UCSD-AML1 (cell line): ENCODE measurements at regions not wholly inside any gene's neighbourhood (a gene's known extent, or its start where the extent isn't known, plus 50 kb on each side); places are given as distances from the start of the nearest gene placed in this dataset.

Source experiments
- DNase-seq: peaks from one replicate; lab custom pipeline; 2025; ENCODE audit not compliant: unreplicated experiment; lab: John Stamatoyannopoulos, UW

DNA sequence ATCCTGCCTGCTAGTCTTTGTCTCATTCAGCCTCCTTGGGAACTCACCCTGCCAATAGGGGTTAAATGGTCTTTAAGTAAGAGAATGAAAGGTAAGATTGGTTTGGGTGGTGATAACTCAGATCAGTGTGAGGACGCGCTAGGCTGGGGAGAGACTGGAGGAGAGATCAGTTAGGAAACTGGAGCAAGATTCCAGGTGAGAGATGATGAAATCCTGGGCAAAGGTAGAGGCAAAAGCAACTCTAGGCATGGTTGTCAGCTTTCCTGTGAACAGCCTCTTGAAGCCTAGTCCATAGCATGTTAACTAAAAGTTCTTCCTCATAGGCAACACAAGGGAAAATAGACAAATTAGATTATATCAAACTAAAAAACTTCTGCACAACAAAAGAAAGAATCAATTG is 145.2 kb upstream of the ANKRD28 start:
- DNase-seq = no peak

DNA sequence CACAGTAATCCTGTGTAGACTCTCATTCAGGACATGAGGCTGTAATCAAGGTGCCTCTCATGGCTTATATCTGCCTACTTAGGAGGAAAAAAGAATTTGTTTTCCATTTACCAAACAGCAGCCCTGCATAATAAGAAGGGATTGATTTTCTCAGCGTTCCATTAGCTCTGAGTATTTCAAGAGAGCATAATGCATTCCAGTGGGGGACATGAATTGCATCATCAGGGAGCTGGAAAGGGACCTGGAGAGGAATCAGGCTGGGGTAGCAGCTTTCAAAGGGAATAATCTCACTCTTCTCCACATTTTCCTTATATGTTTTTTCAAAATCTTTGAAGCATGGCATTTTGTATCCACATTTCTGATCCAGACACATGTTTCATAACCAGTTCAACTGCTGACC is 150.6 kb upstream of the ANKRD28 start:
- DNase-seq = no peak

DNA sequence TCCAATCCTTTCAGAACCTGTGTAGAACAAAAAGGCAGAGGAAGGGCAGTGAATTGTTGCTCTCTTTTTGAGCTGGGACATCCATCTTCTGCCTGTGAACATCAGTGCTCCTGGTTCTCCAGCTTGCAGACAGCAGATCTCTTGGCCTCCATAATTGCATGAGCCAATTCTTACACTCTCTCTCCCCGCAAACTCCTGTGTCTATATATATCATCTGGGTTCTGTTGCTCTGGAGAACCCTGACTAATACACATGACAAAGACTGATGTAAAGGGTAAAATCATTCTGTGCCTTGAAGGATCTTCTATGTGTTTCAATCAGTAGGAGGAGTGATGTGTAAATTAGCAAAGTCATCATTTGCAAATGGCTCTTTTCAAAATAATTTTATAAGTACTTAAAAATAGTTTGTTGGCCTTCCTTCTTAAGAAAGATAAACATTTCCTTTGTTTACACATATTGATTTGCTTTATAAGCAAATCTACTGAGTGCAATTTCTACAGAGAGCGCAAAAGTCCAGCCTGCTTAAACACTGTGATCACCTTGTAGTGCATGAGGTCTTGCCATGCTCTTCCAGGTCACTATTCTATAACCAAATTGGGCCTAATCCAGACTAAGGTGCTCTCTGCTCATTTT is 154.9 kb upstream of the ANKRD28 start:
- no peak for DNase-seq

DNA sequence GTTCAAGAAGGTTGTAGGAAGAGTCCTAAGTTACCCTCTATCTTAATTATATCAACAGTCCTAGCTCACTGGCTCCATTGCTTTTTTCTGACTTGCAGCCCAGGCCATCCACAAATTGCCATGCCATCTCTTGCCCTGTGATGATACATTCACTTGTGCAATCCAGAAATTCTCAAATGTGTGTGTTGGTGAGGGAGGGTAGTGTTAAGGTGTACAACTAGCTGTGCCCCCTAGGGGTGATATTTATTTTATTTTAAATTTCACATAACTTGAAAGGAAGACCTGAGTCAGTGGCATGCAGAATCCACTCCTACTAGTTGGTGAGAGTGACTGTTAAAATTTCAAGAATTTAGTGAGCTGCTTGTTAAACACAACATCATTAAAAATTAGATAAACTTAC is 156.1 kb upstream of the ANKRD28 start:
- no peak for DNase-seq

DNA sequence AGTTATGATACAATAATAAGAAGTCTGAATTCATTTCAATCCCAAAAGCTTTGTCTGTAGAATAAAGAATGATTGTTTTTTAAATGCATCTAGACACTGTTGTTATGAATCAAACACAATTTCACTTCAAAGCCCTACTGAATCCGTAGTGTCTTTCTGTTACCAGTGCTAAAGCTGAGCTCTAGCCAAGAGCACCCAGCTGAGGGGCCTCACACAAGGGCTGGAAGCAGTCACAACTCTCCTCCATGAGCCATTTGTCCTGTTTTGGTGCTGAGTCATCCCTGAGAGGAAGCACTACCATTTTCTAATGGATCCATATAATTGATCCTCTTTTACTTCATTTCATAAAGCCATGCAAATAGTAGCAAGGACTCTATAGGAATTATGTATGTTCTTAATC is 158.2 kb upstream of the ANKRD28 start:
- no peak for DNase-seq

- DNase-seq = no peak
These were observed 161.1 kb upstream of the ANKRD28 start for GRCh38 chr3:15958692-15959433.

GRCh38 chr3:15959434-15959811 is 161.6 kb upstream of the ANKRD28 start:
- no peak for DNase-seq

DNA sequence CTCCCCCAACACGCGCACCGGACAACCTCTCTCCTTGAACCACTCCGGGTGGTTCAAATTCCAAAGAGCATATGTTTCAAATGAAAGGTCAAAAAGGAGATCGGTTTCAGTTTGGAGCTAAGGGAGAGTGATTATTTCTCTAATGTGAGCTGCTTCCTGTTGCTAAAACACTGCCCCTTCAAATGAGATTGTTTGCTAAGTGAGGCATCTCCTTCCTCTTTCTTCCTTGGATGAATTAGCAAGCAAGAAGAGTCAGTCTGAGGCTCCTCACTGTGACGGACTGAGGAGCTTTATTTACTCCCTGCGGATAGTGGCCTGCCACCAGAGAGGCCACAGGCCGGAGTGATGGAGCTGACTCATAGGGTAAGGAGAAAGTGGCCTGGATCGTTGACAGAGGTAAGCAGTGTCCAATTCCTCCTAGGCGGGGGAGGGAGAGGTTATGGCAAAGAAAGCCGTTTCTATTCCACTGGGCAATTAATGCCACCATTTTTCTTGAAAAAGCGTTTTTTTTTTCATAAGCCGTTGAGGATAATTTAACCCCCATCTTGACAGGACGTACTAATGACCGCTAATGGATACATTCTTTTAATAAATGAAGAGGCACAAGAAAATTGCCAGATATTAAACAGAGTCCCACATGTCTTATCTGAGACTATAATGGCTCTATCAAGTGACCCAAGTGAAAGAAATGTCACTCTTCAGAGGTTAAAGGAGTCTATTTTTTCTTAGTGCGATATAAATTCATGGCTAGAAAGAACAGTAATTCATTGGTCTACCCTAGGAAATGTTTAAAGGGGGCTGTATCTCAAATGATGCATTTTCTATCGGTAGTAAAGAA is 167.0 kb upstream of the ANKRD28 start:
- DNase-seq = no peak

DNA sequence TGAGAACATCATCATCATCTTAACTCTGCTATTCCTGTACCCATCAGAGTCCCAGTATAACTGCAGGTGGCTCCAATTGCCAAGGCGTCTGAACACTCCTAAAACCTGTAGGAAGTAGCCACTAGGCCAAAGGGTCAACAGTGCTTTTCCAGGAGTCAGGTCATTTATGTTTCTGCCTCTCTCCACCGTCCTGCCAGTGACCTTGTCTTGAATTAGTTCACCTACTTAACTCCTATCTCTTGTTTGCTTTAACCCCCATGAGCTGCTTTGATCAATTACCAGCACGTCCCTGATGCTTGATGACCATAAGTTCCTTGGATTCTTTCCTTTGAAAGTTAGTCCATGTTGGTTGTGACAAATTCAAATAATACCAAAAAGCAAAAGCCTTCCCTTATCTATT is 169.8 kb upstream of the ANKRD28 start:
- DNase-seq = no peak

GRCh38 chr3:15969874-15970640 is 172.3 kb upstream of the ANKRD28 start:
- no peak for DNase-seq

- DNase-seq = no peak
These were observed 175.6 kb upstream of the ANKRD28 start for GRCh38 chr3:15973414-15973813.

DNA sequence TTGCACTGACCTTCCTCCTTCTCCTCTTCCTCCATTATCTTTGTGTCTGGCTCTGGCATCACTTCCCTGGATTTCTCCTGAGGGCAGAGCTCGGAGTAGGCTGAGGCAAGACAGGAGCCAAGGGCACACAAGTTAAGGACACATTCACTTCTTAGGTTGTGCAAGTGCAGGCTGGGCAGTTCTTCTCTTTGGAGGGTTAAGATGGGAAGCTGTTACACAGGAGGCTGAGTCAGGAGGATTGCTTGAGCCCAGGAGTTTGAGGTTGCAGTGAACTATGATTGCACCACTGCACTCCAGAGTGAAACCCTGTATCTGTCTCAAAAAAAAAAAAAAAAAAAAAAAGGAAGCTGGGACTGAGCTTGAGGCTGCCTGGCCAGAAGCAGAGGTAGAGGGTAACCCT is 176.2 kb upstream of the ANKRD28 start:
- no peak for DNase-seq

DNA sequence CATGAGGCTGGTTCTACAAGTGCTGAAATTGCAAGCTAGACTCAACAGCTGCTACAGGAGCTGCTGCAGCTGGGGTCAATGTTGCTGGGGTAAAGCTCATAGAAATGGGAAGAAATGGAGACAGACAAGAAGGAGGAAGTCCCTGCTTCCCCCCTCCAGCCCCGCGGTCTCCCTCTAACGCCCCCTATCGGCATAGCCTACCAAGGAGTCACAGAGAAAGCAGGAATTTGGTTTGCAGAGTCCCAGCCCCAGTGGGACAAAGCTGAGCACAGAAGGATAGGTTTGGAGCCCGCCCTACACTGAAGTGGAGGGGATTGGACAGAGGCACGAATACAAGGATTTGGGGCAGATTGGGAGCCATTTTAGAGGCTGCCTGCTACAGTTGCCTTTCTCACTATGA is 176.9 kb upstream of the ANKRD28 start:
- no peak for DNase-seq

GRCh38 chr3:15976524-15976923 is 178.7 kb upstream of the ANKRD28 start:
- DNase-seq = no peak

DNA sequence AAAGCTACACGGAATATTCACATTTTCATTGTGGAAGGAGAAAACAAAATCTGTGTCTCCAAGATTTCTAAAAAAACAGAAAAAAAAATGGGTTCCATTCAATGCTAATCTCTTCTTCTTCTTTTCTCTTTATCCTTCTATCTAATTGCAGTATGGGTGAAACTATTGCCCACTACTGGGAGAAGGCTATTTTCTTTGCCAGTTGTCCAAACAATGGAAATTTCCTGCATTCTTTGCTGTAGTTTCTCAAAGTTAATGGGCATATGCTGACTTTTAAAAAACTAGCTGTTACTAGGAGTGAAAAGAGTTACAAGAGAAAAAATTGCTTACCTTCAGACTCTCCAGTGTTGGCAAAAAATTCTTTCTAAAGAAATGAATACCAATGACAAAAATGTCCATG is 179.3 kb upstream of the ANKRD28 start:
- no peak for DNase-seq

DNA sequence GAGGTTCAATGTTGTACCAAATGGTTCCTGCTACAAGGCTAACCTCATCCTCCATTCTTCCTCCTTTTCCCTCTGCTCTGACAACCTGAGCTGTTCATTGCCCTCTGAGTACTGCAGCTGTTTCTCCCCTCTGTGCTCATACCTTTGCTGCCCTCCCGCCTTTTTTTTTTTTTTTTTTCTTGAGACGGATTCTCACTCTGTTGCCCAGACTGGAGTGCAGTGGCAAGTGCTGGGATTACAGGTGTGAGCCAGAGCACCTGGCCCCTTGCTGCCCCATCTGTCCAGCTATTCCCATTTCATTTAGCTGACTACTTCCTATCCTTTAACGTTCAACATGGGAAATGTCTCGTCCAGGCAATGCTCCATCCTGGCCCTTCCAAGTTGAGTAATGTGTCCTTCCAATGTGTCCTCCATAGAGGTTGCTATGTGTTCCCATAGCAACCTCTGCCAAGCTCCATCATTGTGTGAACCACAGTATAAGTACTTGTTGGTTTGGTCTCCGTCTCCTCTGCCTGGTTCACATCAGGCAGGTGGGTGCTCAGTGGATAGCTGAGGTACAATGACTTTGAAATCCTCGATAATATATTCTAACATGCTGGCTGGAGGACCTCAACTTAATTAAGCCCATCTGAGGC is 179.9 kb upstream of the ANKRD28 start:
- DNase-seq = no peak

- DNase-seq = no peak
These were observed 181.0 kb upstream of the ANKRD28 start for GRCh38 chr3:15978801-15979200.

- no peak for DNase-seq
These were observed 181.7 kb upstream of the ANKRD28 start for GRCh38 chr3:15979495-15979894.

- no peak for DNase-seq
These were observed 182.1 kb upstream of the ANKRD28 start for GRCh38 chr3:15979900-15980299.

DNA sequence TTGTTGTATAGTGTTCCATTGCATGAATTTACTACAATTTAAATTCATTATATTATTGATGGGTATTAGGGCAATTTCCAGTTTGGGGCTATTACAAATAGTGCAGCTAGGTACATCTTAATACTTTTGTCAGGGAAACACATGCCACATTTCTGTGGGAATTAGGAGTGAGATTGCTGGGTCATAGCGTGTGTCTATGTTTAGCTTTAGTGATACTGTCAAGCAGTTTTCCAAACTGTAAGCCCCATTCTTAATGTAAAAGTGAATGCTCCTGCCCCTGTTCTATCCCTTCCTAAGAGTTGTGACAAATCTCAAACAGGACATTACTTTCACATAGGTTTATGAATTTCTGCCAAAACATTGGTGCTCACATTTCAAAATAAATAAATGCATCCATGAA is 184.5 kb upstream of the ANKRD28 start:
- DNase-seq = no peak

GRCh38 chr3:15982667-15983196 is 185.0 kb upstream of the ANKRD28 start:
- no peak for DNase-seq
